Lung (tissue), 11 donors: ENCODE measurements at regions not wholly inside any gene's neighbourhood (a gene's known extent, or its start where the extent isn't known, plus 50 kb on each side); places are given as distances from the start of the nearest gene placed in this dataset.

Experiments used
- ATAC-seq: fragments of 200-7000 bp; cut with Tn5 transposase; one replicate; pipeline ENCODE4 v1.9.1; 2020; ENCODE audit warnings: moderate number of reproducible peaks; ENCODE audit not compliant: insufficient read depth, low FRiP score
- DNase-seq, 3 donors: peaks; one replicate each; pipeline ENCODE4 v3.0.0-alpha.2; 2013 to 2017
- H3K27ac ChIP-seq, 2 donors: one replicate each; pipeline ENCODE4 v1.5.1; 2013; ENCODE audit warnings: mild to moderate bottlenecking in 2 of 2, moderate library complexity in 2 of 2, control low read depth in 1 of 2, inconsistent platforms in 1 of 2, low read depth in 1 of 2, low read length in 1 of 2
- H3K27me3 ChIP-seq, 3 donors: one replicate each; pipeline ENCODE4 v1.5.1; 2013; ENCODE audit warnings: low read length in 2 of 3; ENCODE audit not compliant: control insufficient read depth in 3 of 3, insufficient read depth in 3 of 3
- H3K36me3 ChIP-seq, 4 donors: one replicate each; pipeline ENCODE4 v1.5.1; 2013; ENCODE audit warnings: low read length in 4 of 4, mild to moderate bottlenecking in 1 of 4, moderate library complexity in 1 of 4; ENCODE audit not compliant: control insufficient read depth in 4 of 4, insufficient read depth in 4 of 4
- H3K4me1 ChIP-seq, 5 donors: one replicate each; pipeline ENCODE4 v1.5.1; 2013; ENCODE audit warnings: low read length in 5 of 5, mild to moderate bottlenecking in 2 of 5, moderate library complexity in 1 of 5; ENCODE audit not compliant: control insufficient read depth in 5 of 5, insufficient read depth in 5 of 5
- H3K4me3 ChIP-seq: one replicate; pipeline ENCODE4 v1.5.1; 2013; ENCODE audit warnings: mild to moderate bottlenecking, control low read depth, moderate library complexity
- H3K9ac ChIP-seq, 2 donors: one replicate each; pipeline ENCODE4 v1.5.1; 2013; ENCODE audit warnings: low read length in 2 of 2, control low read depth in 1 of 2; ENCODE audit not compliant: insufficient read depth in 1 of 2
- H3K9me3 ChIP-seq, 4 donors: one replicate each; pipeline ENCODE4 v1.5.1; 2013; ENCODE audit warnings: low read length in 3 of 4, mild to moderate bottlenecking in 1 of 4, moderate library complexity in 1 of 4; ENCODE audit not compliant: control insufficient read depth in 4 of 4, insufficient read depth in 3 of 4
- CTCF ChIP-seq: IDR thresholded peaks from 2 replicates; pipeline ENCODE4 v1.5.1; 2012; ENCODE audit warnings: mild to moderate bottlenecking; ENCODE audit errors: control extremely low read depth, extremely low read depth
- WGBS, 2 donors: extraction: QIAGEN DNeasy Blood & Tissue Kit; methylation state at CpG; one replicate each; pipeline ENCODE4 v1.1.7; 2013; 5-methylcytosine and 5-hydroxymethylcytosine counted together
- donor health status: control.
- donor health status: control.
- donor health status: Bipolar disorder and iron deficiency.
- donor health status: healthy.
- donor health status: DM: yes; HTN: yes; CAD: no.

GRCh38 chr2:4486971-4487370 is 783.6 kb downstream of the DCDC2C start:
- no peak for TF ChIP-seq CTCF
- Histone ChIP-seq H3K36me3 (no peaks in the 10 kb centered on the region), H3K9me3 (peaks cover 0 to 10% (median 0%) of the 10 kb centered on the region in 4 donors), H3K4me3 (no peak overlapping the region), H3K27ac (no peak overlapping the region), H3K27me3 (no peaks in the 10 kb centered on the region), H3K9ac (no peak overlapping the region), H3K4me1 (no peaks in the 10 kb centered on the region)
- no peak for DNase-seq
- WGBS, 2 donors: 63 to 74% methylated on average over 2 of the region's 2 CpGs
- ATAC-seq: no peak

- DNase-seq: no peak
- Histone ChIP-seq H3K9me3 (no peaks in the 10 kb centered on the region), H3K4me3 (no peak overlapping the region), H3K4me1 (no peaks in the 10 kb centered on the region), H3K36me3 (no peaks in the 10 kb centered on the region), H3K9ac (no peak overlapping the region), H3K27me3 (no peaks in the 10 kb centered on the region), H3K27ac (no peak overlapping the region)
- no peak for ATAC-seq
- 90 to 93% methylated on average over 5 of the region's 5 CpGs for WGBS, 2 donors
- TF ChIP-seq CTCF: no peak
These were observed 796.1 kb downstream of the DCDC2C start for GRCh38 chr2:4499316-4500030.

- TF ChIP-seq CTCF: no peak
- no peak overlapping the region for H3K27ac ChIP-seq
- no peaks in the 10 kb centered on the region for H3K9me3 ChIP-seq
- no peak overlapping the region for H3K9ac ChIP-seq
- H3K36me3 ChIP-seq: no peaks in the 10 kb centered on the region
- H3K4me3 ChIP-seq: no peak overlapping the region
- 82 to 83% methylated on average over 4 of the region's 4 CpGs for WGBS, 2 donors
- no peak for DNase-seq
- ATAC-seq: no peak
- H3K4me1 ChIP-seq: no peaks in the 10 kb centered on the region
- H3K27me3 ChIP-seq: no peaks in the 10 kb centered on the region
These were observed 798.1 kb downstream of the DCDC2C start for GRCh38 chr2:4501525-4501924.

GRCh38 chr2:4502230-4502843 is 799.0 kb downstream of the DCDC2C start:
- DNase-seq (no peak), ATAC-seq (no peak)
- Histone ChIP-seq H3K27me3 (no peaks in the 10 kb centered on the region), H3K4me1 (no peaks in the 10 kb centered on the region), H3K9me3 (no peaks in the 10 kb centered on the region), H3K4me3 (no peak overlapping the region), H3K27ac (no peak overlapping the region), H3K9ac (no peak overlapping the region), H3K36me3 (no peaks in the 10 kb centered on the region)
- 83 to 91% methylated on average over 3 of the region's 3 CpGs for WGBS, 2 donors
- no peak for TF ChIP-seq CTCF
